ENCODE measurements at regions not wholly inside any gene's neighbourhood (a gene's known extent, or its start where the extent isn't known, plus 50 kb on each side); places are given as distances from the start of the nearest gene placed in this dataset.

- Histone ChIP-seq H3K4me3 (no peak overlapping the region), H3K4me1 (no peaks in the 10 kb centered on the region), H3K9me3 (no peaks in the 10 kb centered on the region), H3K36me3 (no peaks in the 10 kb centered on the region), H3K27me3 (no peaks in the 10 kb centered on the region), H3K27ac (no peak overlapping the region)
- intact Hi-C loops (cut with DNase I), result no loop called here
- DNase-seq (ENCODE audit: low spot score in 2 of 2), result no peak
- no peak for TF ChIP-seq CTCF (IDR thresholded peaks at IDR 0.05)
Observed at GRCh38 chr1:181390410-181391077, 92.8 kb upstream of the CACNA1E start.

GRCh38 chr1:181391301-181391900, 91.9 kb upstream of the CACNA1E start:
- no peak for TF ChIP-seq CTCF (IDR thresholded peaks at IDR 0.05)
- intact Hi-C loops (cut with DNase I), result no loop called here
- H3K4me3 ChIP-seq, result no peak overlapping the region
- H3K36me3 ChIP-seq, result no peaks in the 10 kb centered on the region
- H3K27me3 ChIP-seq, result no peaks in the 10 kb centered on the region
- DNase-seq (ENCODE audit: low spot score in 2 of 2), result no peak
- H3K9me3 ChIP-seq, result no peaks in the 10 kb centered on the region
- H3K27ac ChIP-seq, result no peak overlapping the region
- H3K4me1 ChIP-seq, result no peaks in the 10 kb centered on the region

- intact Hi-C loops (cut with DNase I), result no loop called here
- DNase-seq (ENCODE audit: low spot score in 2 of 2), result no peak
- Histone ChIP-seq H3K4me3 (no peak overlapping the region), H3K4me1 (no peaks in the 10 kb centered on the region), H3K27ac (no peak overlapping the region), H3K27me3 (no peaks in the 10 kb centered on the region), H3K36me3 (no peaks in the 10 kb centered on the region), H3K9me3 (no peaks in the 10 kb centered on the region)
- TF ChIP-seq CTCF (IDR thresholded peaks at IDR 0.05), result no peak
Observed at GRCh38 chr1:181392133-181392532, 91.2 kb upstream of the CACNA1E start.

GRCh38 chr1:181392613-181393220, 90.6 kb upstream of the CACNA1E start:
- DNase-seq (ENCODE audit: low spot score in 2 of 2), result no peak
- Histone ChIP-seq H3K4me3 (no peak overlapping the region), H3K4me1 (no peaks in the 10 kb centered on the region), H3K27me3 (no peaks in the 10 kb centered on the region), H3K9me3 (no peaks in the 10 kb centered on the region), H3K36me3 (no peaks in the 10 kb centered on the region), H3K27ac (no peak overlapping the region)
- intact Hi-C loops (cut with DNase I), result no loop called here
- TF ChIP-seq CTCF (IDR thresholded peaks at IDR 0.05), result no peak

GRCh38 chr1:181394766-181395165, 88.6 kb upstream of the CACNA1E start:
- Histone ChIP-seq H3K4me1 (no peaks in the 10 kb centered on the region), H3K27me3 (no peaks in the 10 kb centered on the region), H3K27ac (no peak overlapping the region), H3K4me3 (no peak overlapping the region), H3K36me3 (no peaks in the 10 kb centered on the region), H3K9me3 (no peaks in the 10 kb centered on the region)
- no peak for TF ChIP-seq CTCF (IDR thresholded peaks at IDR 0.05)
- intact Hi-C loops (cut with DNase I), result no loop called here
- DNase-seq (ENCODE audit: low spot score in 2 of 2), result no peak

Data from ascending aorta (tissue), 2 donors.